Keratinocyte (primary cell): ENCODE measurements at regions not wholly inside any gene's neighbourhood (a gene's known extent, or its start where the extent isn't known, plus 50 kb on each side); places are given as distances from the start of the nearest gene placed in this dataset.

Experiments used
- DNase-seq: peaks from one replicate; pipeline ENCODE4 v3.0.0-alpha.2; 2011; ENCODE audit warnings: low read depth, missing footprints, low spot score
- FAIRE-seq: peaks from 2 replicates; lab custom pipeline; 2011; peaks lifted over from hg19 to GRCh38; lab: Jason Lieb, UNC
- H2AFZ ChIP-seq: 2 replicates; pipeline ENCODE4 v1.6.0; 2012; ENCODE audit warnings: low read length, control low read depth, inconsistent platforms; ENCODE audit not compliant: control insufficient read depth
- H3K27ac ChIP-seq: 2 replicates; pipeline ENCODE4 v1.5.1; 2011; ENCODE audit warnings: low read length; ENCODE audit not compliant: control insufficient read depth, insufficient read depth
- H3K27me3 ChIP-seq: 3 replicates; pipeline ENCODE4 v1.6.0; 2011; ENCODE audit warnings: low read length; ENCODE audit not compliant: control insufficient read depth, insufficient read depth; ENCODE audit errors: extremely low read depth
- H3K36me3 ChIP-seq, 2 experiments: 2 replicates in 1 of 2; 3 replicates in 1 of 2; pipeline ENCODE4 v1.5.1; 2011; ENCODE audit warnings: low read length in 2 of 2, mild to moderate bottlenecking in 1 of 2; ENCODE audit not compliant: control insufficient read depth in 2 of 2, insufficient read depth in 2 of 2; ENCODE audit errors: extremely low read depth in 1 of 2
- H3K4me1 ChIP-seq: 3 replicates; pipeline ENCODE4 v1.5.1; 2011; ENCODE audit warnings: low read length; ENCODE audit not compliant: control insufficient read depth, insufficient read depth; ENCODE audit errors: extremely low read depth
- H3K4me2 ChIP-seq: 3 replicates; pipeline ENCODE4 v1.6.0; 2011; ENCODE audit warnings: low read depth, low read length; ENCODE audit not compliant: control insufficient read depth, insufficient read depth; ENCODE audit errors: extremely low read depth
- H3K4me3 ChIP-seq, 3 experiments: fragments of 200-600 bp in 1 of 3; sonication (generic) in 1 of 3; 2 replicates in 2 of 3; 3 replicates in 1 of 3; pipeline ENCODE4 v1.5.1; 2011 to 2016; ENCODE audit warnings: low read length in 3 of 3, mild to moderate bottlenecking in 3 of 3, control low read depth in 2 of 3, inconsistent platforms in 1 of 3, low read depth in 1 of 3, mixed read lengths in 1 of 3, mixed run types in 1 of 3, moderate library complexity in 1 of 3; ENCODE audit not compliant: control insufficient read depth in 2 of 3, insufficient read depth in 2 of 3; ENCODE audit errors: extremely low read depth in 1 of 3
- H3K79me2 ChIP-seq: 2 replicates; pipeline ENCODE4 v1.6.0; 2012; ENCODE audit warnings: low read length; ENCODE audit not compliant: control insufficient read depth, insufficient read depth
- H3K9ac ChIP-seq: 3 replicates; pipeline ENCODE4 v1.6.0; 2011; ENCODE audit warnings: low read length; ENCODE audit not compliant: control insufficient read depth, insufficient read depth; ENCODE audit errors: extremely low read depth
- H3K9me1 ChIP-seq: 3 replicates; pipeline ENCODE4 v1.6.0; 2011; ENCODE audit warnings: low read length; ENCODE audit not compliant: control insufficient read depth, insufficient read depth; ENCODE audit errors: extremely low read depth
- H3K9me3 ChIP-seq: 2 replicates; pipeline ENCODE4 v1.5.1; 2012; ENCODE audit warnings: low read depth, low read length; ENCODE audit not compliant: control insufficient read depth
- H4K20me1 ChIP-seq: 3 replicates; pipeline ENCODE4 v1.6.0; 2011; ENCODE audit warnings: low read length; ENCODE audit not compliant: control insufficient read depth, insufficient read depth; ENCODE audit errors: extremely low read depth
- EZH2 ChIP-seq: IDR thresholded peaks from one replicate; pipeline ENCODE4 v1.6.1; 2012; ENCODE audit warnings: inconsistent platforms, mild to moderate bottlenecking, low read length, moderate library complexity
- dilution Hi-C: fragments of 300-500 bp; cut with MboI; formaldehyde crosslinking; loops from one replicate; pipeline ENCODE4 v1.7.0; 2020; ENCODE audit warnings: low sequenced_read_pairs; ENCODE audit not compliant: extremely low pct_ligation_motif_present
- TF ChIP-seq, protein P1 (sequence below), 3 experiments: IDR thresholded peaks in 1 of 3; conservative IDR thresholded peaks in 1 of 3; optimal IDR thresholded peaks in 1 of 3; 2 replicates in 2 of 3; 3 replicates in 1 of 3; pipeline versions ENCODE3 to v1.5.1; 2011; ENCODE audit warnings: low read length in 3 of 3, mild to moderate bottlenecking in 3 of 3, moderate library complexity in 2 of 3, control low read depth in 1 of 3, inconsistent platforms in 1 of 3; ENCODE audit not compliant: insufficient read depth in 2 of 3; ENCODE audit errors: extremely low read depth in 1 of 3

DNA sequence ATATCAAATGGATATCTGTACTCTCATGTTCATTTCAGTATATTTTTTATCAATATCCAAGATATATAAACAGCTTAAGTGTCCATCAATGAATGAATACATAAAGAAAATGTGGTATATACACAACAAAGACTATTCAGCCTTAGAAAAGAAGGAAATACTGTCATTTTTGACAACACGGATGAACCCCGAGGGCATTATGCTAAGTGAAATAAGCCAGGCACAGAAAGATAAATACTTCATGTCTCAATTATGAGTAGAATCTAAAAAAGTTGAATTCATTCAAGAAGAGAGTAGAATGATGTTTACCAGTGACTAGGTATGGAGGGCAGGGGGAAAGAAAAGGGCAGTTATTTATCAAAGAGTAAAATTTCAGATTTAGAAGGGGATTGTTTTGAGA, 949.8 kb upstream of the TYRP1 start:
- DNase-seq = no peak
- no peak overlapping the region for H2AFZ ChIP-seq
- TF ChIP-seq, protein P1, sequence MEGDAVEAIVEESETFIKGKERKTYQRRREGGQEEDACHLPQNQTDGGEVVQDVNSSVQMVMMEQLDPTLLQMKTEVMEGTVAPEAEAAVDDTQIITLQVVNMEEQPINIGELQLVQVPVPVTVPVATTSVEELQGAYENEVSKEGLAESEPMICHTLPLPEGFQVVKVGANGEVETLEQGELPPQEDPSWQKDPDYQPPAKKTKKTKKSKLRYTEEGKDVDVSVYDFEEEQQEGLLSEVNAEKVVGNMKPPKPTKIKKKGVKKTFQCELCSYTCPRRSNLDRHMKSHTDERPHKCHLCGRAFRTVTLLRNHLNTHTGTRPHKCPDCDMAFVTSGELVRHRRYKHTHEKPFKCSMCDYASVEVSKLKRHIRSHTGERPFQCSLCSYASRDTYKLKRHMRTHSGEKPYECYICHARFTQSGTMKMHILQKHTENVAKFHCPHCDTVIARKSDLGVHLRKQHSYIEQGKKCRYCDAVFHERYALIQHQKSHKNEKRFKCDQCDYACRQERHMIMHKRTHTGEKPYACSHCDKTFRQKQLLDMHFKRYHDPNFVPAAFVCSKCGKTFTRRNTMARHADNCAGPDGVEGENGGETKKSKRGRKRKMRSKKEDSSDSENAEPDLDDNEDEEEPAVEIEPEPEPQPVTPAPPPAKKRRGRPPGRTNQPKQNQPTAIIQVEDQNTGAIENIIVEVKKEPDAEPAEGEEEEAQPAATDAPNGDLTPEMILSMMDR (optimal IDR thresholded peaks at IDR 0.05 in 1 of 3, IDR thresholded peaks at IDR 0.05 in 1 of 3, conservative IDR thresholded peaks at IDR 0.05 in 1 of 3; ENCODE audit: extremely low read depth in 1 of 3, insufficient read depth in 2 of 3, low read length in 3 of 3) = no peak
- no peak for TF ChIP-seq EZH2
- no peak overlapping the region for H3K4me3 ChIP-seq
- H3K4me1 ChIP-seq = no peaks in the 10 kb centered on the region
- H3K9ac ChIP-seq = no peak overlapping the region
- H3K9me1 ChIP-seq = no peaks in the 10 kb centered on the region
- H3K36me3 ChIP-seq = no peaks in the 10 kb centered on the region
- dilution Hi-C loops = no loop called here
- FAIRE-seq = no peak
- no peak overlapping the region for H3K4me2 ChIP-seq
- no peaks in the 10 kb centered on the region for H4K20me1 ChIP-seq
- H3K27me3 ChIP-seq = no peaks in the 10 kb centered on the region
- H3K9me3 ChIP-seq = no peaks in the 10 kb centered on the region
- H3K27ac ChIP-seq = no peak overlapping the region
- H3K79me2 ChIP-seq = no peaks in the 10 kb centered on the region

DNA sequence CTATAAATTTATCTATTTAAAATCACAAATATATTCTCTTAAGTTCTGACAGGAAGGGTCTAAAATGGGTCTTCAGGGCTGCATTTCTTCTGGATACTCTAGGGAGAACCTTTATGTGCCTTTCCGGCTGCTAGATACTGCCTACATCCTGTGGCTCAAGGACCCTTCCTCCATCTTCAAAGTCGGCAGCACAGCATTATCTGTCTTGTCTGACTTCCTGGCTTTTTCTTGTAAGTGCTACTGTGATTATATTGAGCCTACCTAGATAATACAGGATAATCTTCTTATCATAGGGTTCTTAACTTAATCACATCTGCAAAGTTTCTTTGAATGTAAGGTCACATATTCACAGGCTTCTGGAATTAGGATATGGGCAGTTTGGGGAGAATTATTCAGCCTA, 943.8 kb upstream of the TYRP1 start:
- Histone ChIP-seq H3K27me3 (no peaks in the 10 kb centered on the region), H3K4me3 (no peak overlapping the region), H3K36me3 (no peaks in the 10 kb centered on the region), H3K9ac (no peak overlapping the region), H3K4me2 (no peak overlapping the region), H3K9me3 (no peaks in the 10 kb centered on the region), H3K4me1 (no peaks in the 10 kb centered on the region), H3K79me2 (no peaks in the 10 kb centered on the region), H2AFZ (no peak overlapping the region), H4K20me1 (no peaks in the 10 kb centered on the region), H3K9me1 (no peaks in the 10 kb centered on the region), H3K27ac (no peak overlapping the region)
- TF ChIP-seq EZH2 = no peak
- TF ChIP-seq, protein P1 (optimal IDR thresholded peaks at IDR 0.05 in 1 of 3, IDR thresholded peaks at IDR 0.05 in 1 of 3, conservative IDR thresholded peaks at IDR 0.05 in 1 of 3; ENCODE audit: extremely low read depth in 1 of 3, insufficient read depth in 2 of 3, low read length in 3 of 3) = no peak
- dilution Hi-C loops = no loop called here
- FAIRE-seq = no peak
- DNase-seq = no peak
